ENCODE measurements at regions not wholly inside any gene's neighbourhood (a gene's known extent, or its start where the extent isn't known, plus 50 kb on each side); places are given as distances from the start of the nearest gene placed in this dataset.

- no peaks in the 10 kb centered on the region for H3K79me2 ChIP-seq (ENCODE audit: low read length)
- no peaks in the 10 kb centered on the region for H3K36me3 ChIP-seq (ENCODE audit: low read depth, low read length)
- BruUV-seq (replicated peaks), result no TSS peak
- H3K9me2 ChIP-seq (replicated peaks; ENCODE audit: low read length), result no peaks in the 10 kb centered on the region
- TF ChIP-seq CTCF (conservative IDR thresholded peaks at IDR 0.05; ENCODE audit: low read depth, low read length) (peak; percentile 60), EZH2 (IDR thresholded peaks at IDR 0.05; ENCODE audit: low read length, unreplicated experiment) (no peak)
- ChIA-PET POLR2A (ENCODE audit: unreplicated experiment) (no interaction called here), CTCF (interaction anchor here (0.6 kb wide), 1 partner anchor 216 kb away, joined by 4 read pairs; no protein-coding TSS in a partner anchor)
- no peak overlapping the region for H3K4me3 ChIP-seq (ENCODE audit: low read length)
- peak; percentile 18; the same call in 1 of the 2 replicates for ATAC-seq
- H3K4me1 ChIP-seq (ENCODE audit: insufficient read depth, low read length), result no peaks in the 10 kb centered on the region
- H3K9ac ChIP-seq (ENCODE audit: low read length), result no peak overlapping the region
- no peak overlapping the region for H3K4me2 ChIP-seq (ENCODE audit: low read length)
- intact Hi-C loops (cut with micrococcal nuclease), result no loop called here
- no peak overlapping the region for H2AFZ ChIP-seq (ENCODE audit: low read length)
- no peak overlapping the region for H3K27ac ChIP-seq (ENCODE audit: low read length)
- DNase-seq, result peak; percentile 18
- H3K27me3 ChIP-seq (ENCODE audit: low read length), result no peaks in the 10 kb centered on the region
- no peaks in the 10 kb centered on the region for H3K9me3 ChIP-seq (ENCODE audit: low read length)
- H4K20me1 ChIP-seq (ENCODE audit: low read length), result no peaks in the 10 kb centered on the region
- H3F3A ChIP-seq (ENCODE audit: low read length, unreplicated experiment), result no peaks in the 10 kb centered on the region
These were observed 208.1 kb upstream of the EOLA2 start for GRCh38 chrX:150146271-150146896.

- H3K9ac ChIP-seq (ENCODE audit: low read length), result no peak overlapping the region
- DNase-seq (no peak), ATAC-seq (no peak)
- no peaks in the 10 kb centered on the region for H3K4me1 ChIP-seq (ENCODE audit: insufficient read depth, low read length)
- H3K27me3 ChIP-seq (ENCODE audit: low read length), result no peaks in the 10 kb centered on the region
- no peaks in the 10 kb centered on the region for H3K36me3 ChIP-seq (ENCODE audit: low read depth, low read length)
- CTCF ChIA-PET, result no interaction called here
- H3K9me2 ChIP-seq (replicated peaks; ENCODE audit: low read length), result no peaks in the 10 kb centered on the region
- POLR2A ChIA-PET (ENCODE audit: unreplicated experiment), result no interaction called here
- intact Hi-C loops (cut with micrococcal nuclease), result no loop called here
- no peaks in the 10 kb centered on the region for H3K9me3 ChIP-seq (ENCODE audit: low read length)
- H4K20me1 ChIP-seq (ENCODE audit: low read length), result no peaks in the 10 kb centered on the region
- BruUV-seq (replicated peaks), result no TSS peak
- no peak overlapping the region for H2AFZ ChIP-seq (ENCODE audit: low read length)
- H3K27ac ChIP-seq (ENCODE audit: low read length), result no peak overlapping the region
- no peak overlapping the region for H3K4me3 ChIP-seq (ENCODE audit: low read length)
- H3K79me2 ChIP-seq (ENCODE audit: low read length), result no peaks in the 10 kb centered on the region
- no peak overlapping the region for H3K4me2 ChIP-seq (ENCODE audit: low read length)
- TF ChIP-seq EZH2phosphoT487 (IDR thresholded peaks at IDR 0.05; ENCODE audit: borderline replicate concordance, low read length) (no peak), EZH2 (IDR thresholded peaks at IDR 0.05; ENCODE audit: low read length, unreplicated experiment) (no peak), CTCF (conservative IDR thresholded peaks at IDR 0.05; ENCODE audit: low read depth, low read length) (no peak)
- H3F3A ChIP-seq (ENCODE audit: low read length, unreplicated experiment), result no peaks in the 10 kb centered on the region
These were observed 210.7 kb upstream of the EOLA2 start for GRCh38 chrX:150148749-150149672.

All from PC-3 (cell line).